ENCODE measurements at regions not wholly inside any gene's neighbourhood (a gene's known extent, or its start where the extent isn't known, plus 50 kb on each side); places are given as distances from the start of the nearest gene placed in this dataset.

GRCh38 chr4:112865443-112865842, 184.0 kb upstream of the ANK2 start:
- TF ChIP-seq, protein P1, sequence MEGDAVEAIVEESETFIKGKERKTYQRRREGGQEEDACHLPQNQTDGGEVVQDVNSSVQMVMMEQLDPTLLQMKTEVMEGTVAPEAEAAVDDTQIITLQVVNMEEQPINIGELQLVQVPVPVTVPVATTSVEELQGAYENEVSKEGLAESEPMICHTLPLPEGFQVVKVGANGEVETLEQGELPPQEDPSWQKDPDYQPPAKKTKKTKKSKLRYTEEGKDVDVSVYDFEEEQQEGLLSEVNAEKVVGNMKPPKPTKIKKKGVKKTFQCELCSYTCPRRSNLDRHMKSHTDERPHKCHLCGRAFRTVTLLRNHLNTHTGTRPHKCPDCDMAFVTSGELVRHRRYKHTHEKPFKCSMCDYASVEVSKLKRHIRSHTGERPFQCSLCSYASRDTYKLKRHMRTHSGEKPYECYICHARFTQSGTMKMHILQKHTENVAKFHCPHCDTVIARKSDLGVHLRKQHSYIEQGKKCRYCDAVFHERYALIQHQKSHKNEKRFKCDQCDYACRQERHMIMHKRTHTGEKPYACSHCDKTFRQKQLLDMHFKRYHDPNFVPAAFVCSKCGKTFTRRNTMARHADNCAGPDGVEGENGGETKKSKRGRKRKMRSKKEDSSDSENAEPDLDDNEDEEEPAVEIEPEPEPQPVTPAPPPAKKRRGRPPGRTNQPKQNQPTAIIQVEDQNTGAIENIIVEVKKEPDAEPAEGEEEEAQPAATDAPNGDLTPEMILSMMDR (IDR thresholded peaks at IDR 0.05; ENCODE audit: extremely low read depth in 1 of 2, insufficient read depth in 1 of 2, low read depth in 1 of 2, low read length in 2 of 2): no peak
- TF ChIP-seq POLR2A (IDR thresholded peaks at IDR 0.05; ENCODE audit: low read depth, low read length) (no peak), EZH2 (IDR thresholded peaks at IDR 0.05; ENCODE audit: borderline replicate concordance, low read depth, low read length, severe bottlenecking) (no peak)
